HG02885 (cell line): ENCODE measurements at regions not wholly inside any gene's neighbourhood (a gene's known extent, or its start where the extent isn't known, plus 50 kb on each side); places are given as distances from the start of the nearest gene placed in this dataset.

Source experiments
- ATAC-seq: cut with Tn5 transposase; IDR thresholded peaks from one replicate; pipeline ENCODE4 v1.9.1; 2021; ENCODE audit warnings: mild to moderate bottlenecking; ENCODE audit not compliant: unreplicated experiment, poor library complexity

- no peak for ATAC-seq
These were observed 656.2 kb downstream of the KCNJ2 start for GRCh38 chr17:70825321-70826125.

- ATAC-seq = no peak
These were observed 660.5 kb downstream of the KCNJ2 start for GRCh38 chr17:70829876-70830275.

DNA sequence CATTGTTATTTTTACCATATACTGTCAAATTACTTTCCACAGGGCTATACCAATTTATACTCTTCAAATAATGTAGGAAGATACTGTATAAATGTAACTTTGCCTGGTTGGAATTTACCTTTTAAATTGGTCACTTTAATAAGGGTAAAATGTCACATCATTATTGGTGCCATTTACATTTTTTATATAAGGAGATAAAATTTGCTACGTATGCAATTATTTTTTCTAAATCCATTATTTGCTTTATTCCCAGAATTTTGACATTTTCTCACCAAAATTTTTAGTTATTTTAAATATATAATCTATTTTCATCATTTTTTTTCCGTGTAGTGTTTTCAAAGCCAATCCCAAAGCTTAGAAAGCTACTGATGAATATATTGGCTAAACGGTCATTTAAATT, 664.7 kb downstream of the KCNJ2 start:
- ATAC-seq = no peak

DNA sequence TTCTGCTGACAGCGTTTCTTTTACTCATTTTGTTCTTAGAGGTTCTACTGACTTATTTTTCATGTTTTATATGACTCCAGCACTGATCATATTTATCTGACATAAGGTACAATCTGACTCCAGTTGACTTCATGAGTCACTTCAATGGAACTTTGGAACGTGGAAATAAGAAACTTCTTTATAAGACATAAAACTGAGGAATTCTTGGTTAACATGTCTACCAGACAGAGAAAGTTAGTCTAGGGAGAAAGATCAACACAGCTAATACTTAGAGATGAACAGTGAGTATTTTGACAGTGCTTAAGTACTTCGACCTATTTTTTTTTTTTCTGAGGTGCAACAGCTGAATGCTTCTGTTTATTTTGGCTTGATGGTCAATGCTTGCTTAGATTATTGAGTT, 679.5 kb downstream of the KCNJ2 start:
- no peak for ATAC-seq

GRCh38 chr17:70855401-70856054, 686.2 kb downstream of the KCNJ2 start:
- no peak for ATAC-seq

DNA sequence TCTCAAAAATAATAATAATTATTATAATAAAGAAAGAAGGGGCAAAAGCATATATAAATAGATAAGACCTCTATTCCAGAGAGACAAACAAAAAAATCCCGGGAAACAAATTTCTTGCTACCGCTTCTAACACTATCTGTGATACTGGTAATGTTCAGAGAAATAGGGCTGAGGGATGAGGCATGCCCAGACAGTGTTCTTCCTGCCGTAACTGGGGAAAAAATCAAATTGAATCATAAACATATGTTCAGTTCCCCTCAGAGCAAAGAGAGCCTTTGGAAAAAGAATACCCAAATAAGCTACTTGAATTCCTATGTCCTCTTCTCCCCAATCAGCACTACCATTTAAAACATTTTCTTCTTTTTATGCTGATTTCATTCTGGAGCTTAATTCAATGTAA, 688.0 kb downstream of the KCNJ2 start:
- no peak for ATAC-seq

DNA sequence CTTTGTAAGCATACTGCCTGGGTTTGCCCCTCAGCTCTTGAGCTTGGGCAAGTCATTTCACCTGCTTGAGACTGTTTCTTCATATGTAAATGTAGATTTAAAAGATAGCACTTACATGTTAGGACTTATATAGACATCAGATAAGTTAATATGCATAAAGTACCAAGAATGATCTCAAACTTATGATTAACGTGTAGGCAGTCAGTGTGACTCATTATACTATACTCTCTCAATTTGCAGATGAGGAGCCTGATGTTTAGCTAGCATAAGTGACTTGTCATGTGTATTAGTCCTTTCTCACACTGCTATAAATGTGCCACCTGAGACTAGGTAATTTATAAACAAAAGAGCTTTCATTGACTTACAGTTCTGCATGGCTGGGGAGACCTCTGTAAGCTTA, 690.5 kb downstream of the KCNJ2 start:
- ATAC-seq = no peak

GRCh38 chr17:70862295-70862694, 693.0 kb downstream of the KCNJ2 start:
- no peak for ATAC-seq

GRCh38 chr17:70863436-70864248, 694.3 kb downstream of the KCNJ2 start:
- no peak for ATAC-seq

- no peak for ATAC-seq
These were observed 696.9 kb downstream of the KCNJ2 start for GRCh38 chr17:70865993-70866804.

- ATAC-seq = no peak
These were observed 698.8 kb downstream of the KCNJ2 start for GRCh38 chr17:70868149-70868548.

GRCh38 chr17:70869402-70870085, 700.2 kb downstream of the KCNJ2 start:
- ATAC-seq = no peak

DNA sequence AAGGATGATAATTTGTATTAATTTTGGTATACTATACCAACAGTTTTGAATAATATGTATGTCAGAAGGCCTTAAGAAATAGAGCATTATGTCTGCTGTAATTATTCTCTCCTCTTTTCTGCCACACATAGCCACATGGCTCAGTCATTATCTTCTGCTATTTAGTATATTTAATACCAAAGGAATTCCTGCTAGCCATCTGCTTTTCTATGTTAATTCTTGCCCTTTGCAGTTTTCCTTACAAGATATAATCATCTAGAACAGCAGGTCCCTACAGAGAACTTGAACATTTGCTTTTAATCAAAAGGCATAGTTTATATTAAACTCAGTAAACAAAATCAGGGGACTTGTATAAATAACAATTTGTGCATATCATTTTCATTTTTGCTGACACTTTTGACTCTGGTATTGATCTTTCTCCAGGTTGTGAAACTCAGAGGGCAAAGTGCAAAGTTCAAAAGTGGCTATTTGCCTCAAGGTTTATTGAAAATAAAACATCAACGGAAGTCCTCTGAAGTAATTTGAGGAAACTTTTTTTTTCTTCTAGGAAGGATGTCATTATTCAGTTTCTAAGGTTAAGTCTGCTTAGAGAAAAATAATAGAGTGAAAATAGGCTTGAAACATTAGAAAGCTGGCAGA, 702.0 kb downstream of the KCNJ2 start:
- no peak for ATAC-seq

- ATAC-seq = no peak
These were observed 702.8 kb downstream of the KCNJ2 start for GRCh38 chr17:70872103-70872502.

- ATAC-seq = no peak
These were observed 706.5 kb downstream of the KCNJ2 start for GRCh38 chr17:70875729-70876310.

DNA sequence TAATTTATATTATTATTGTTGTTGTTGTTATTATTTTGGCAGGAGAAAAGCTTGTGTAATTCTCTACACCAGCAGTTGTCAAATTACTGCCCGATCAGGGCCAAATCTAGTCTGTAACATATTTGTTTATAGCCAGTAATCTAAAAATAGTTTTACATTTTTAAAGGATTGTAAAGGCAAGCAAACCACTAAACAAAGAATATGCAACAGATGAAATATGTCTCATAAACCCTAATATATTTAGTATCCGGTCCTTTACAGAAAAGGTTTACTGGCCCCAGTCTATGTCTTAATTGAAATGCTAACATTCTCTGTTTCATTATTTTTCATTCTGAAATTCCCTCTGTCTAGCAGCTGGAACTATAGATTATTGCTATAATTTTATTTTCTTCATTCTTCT, 709.5 kb downstream of the KCNJ2 start:
- ATAC-seq = no peak

DNA sequence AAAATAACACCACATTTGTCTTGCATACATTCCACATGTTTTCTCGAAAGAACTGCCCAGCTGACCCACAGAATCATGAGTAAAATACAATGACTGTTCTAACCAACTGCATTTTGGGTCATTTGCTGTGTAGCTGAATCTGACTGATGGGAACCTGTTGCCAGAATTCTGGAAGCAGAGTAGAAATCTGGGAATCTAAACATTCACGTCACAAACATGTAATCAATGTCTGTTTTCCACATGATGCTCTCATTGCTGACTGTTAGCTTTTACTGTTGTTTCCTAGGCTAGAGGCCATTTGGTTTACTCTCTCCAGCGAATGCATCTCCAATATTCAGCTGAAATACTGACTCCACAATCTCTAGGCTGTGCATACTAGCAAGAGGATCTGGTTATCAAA, 710.1 kb downstream of the KCNJ2 start:
- ATAC-seq = no peak

- ATAC-seq = no peak
These were observed 711.8 kb downstream of the KCNJ2 start for GRCh38 chr17:70881093-70881492.

DNA sequence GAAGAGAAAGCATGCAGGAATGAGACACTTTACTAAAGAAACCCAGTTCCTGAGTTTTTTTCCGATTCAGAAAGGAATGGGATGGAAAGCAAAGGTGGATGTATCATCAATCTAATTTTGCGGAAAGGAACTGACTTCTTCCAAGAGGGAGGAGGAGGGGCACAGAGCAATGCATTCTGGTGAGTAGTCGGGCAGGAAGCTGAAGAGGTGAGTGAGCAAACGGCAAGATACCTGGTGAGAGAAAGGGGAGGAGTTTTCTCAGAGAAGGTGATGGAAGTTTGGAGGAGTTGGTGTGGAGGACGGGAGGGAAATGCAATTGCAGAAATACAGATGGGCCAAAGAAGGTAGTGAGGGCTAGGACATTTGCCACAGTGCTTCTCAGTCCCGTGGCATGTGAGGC, 713.2 kb downstream of the KCNJ2 start:
- ATAC-seq = no peak
